ENCODE measurements at regions not wholly inside any gene's neighbourhood (a gene's known extent, or its start where the extent isn't known, plus 50 kb on each side); places are given as distances from the start of the nearest gene placed in this dataset.
A peak's percentile ranks its signal among the peaks of the same experiment; 100 is the strongest.

DNA sequence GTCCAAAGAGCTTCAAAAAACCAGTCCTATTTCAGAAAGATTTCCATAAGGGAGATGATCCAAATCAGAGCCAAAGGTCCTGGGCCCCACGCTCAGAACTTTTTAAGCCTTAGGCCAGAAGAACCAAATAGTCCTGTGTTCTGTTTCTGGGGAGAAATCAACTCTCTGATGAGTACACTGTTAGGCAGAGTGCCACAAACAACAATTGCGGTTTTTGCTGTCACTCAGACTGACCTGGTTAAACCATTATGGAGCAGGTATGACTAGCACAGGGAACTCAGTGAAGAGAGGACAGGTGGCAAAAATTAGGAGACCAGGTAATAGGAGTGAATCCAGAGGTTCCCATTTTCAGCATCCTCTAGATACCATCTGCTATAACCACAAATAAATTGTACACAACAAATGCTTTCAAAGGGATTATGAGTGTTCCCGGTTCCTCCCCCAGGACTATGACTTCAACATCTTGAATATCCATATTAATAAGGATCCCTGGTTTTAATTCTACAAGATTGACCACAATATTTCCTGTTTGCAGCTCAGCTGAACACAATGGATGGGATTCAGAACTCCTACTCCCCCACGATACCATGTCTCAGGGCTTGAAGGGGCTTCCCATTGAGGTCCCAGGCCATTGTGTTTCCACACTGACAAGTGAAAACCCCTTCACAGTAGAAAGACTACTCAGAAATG, 52.1 kb upstream of the FREM1 start:
- Histone ChIP-seq H3K27me3 (ENCODE audit: control insufficient read depth in 2 of 2, insufficient read depth in 2 of 2, low read length in 2 of 2) (no peaks in the 10 kb centered on the region), H3K4me3 (peak overlapping the region; percentile 22; the same call in 1 of the 2 replicates), H3K9me1 (ENCODE audit: control insufficient read depth, insufficient read depth, low read length) (no peaks in the 10 kb centered on the region), H3K4me1 (replicated peaks in 1 of 2; ENCODE audit: control insufficient read depth in 2 of 2, insufficient read depth in 2 of 2, low read length in 2 of 2) (no peaks in the 10 kb centered on the region; a peak in 2 of 5 replicates), H3K4me2 (ENCODE audit: insufficient read depth, low read length) (peak overlapping the region; percentile 62; the same call in 1 of the 2 replicates), H3K36me3 (ENCODE audit: control insufficient read depth, insufficient read depth, low read length) (no peaks in the 10 kb centered on the region), H3K9ac (ENCODE audit: insufficient read depth in 1 of 2, low read depth in 2 of 2, low read length in 2 of 2) (peak overlapping the region in 1 of 2 experiments; percentile 57; a peak in 2 of 4 replicates), H2AFZ (ENCODE audit: low read depth, low read length) (no peak overlapping the region), H3K27ac (ENCODE audit: extremely low read depth, low read depth, low read length) (peak overlapping the region; percentile 71; the same call in 2 of the 3 replicates), H3K9me3 (replicated peaks; ENCODE audit: control insufficient read depth, insufficient read depth, low read depth, low read length) (no peaks in the 10 kb centered on the region; the same call in 1 of the 2 replicates), H3K79me2 (ENCODE audit: control insufficient read depth, insufficient read depth, low read length) (no peaks in the 10 kb centered on the region), H4K20me1 (replicated peaks; ENCODE audit: control insufficient read depth, insufficient read depth, low read length) (no peaks in the 10 kb centered on the region)
- ATAC-seq (no peak), FAIRE-seq (no peak), DNase-seq (ENCODE audit: extremely low read depth in 1 of 4, low spot score in 3 of 4) (no peak)
- intact Hi-C loops (cut with micrococcal nuclease) = no loop called here
- ChIA-PET CTCF (ENCODE audit: low intra/inter-chr PET ratio) (no interaction called here), POLR2A (interaction anchor here (1.3 kb wide), 1 partner anchor 16 kb away, joined by 4 read pairs; no protein-coding TSS in a partner anchor)
- 48% methylated on average over 3 of the region's 4 CpGs for WGBS (ENCODE audit: insufficient coverage, low coverage, missing lambda C conversion rate)
- TSS peak; percentile 88 for BruUV-seq (replicated peaks)
- in situ Hi-C loops (cut with MboI) = no loop called here
- no peak for TF ChIP-seq TCFL5 (CRISPR knock-in tag; conservative IDR thresholded peaks at IDR 0.05)
- TF ChIP-seq, protein P1, sequence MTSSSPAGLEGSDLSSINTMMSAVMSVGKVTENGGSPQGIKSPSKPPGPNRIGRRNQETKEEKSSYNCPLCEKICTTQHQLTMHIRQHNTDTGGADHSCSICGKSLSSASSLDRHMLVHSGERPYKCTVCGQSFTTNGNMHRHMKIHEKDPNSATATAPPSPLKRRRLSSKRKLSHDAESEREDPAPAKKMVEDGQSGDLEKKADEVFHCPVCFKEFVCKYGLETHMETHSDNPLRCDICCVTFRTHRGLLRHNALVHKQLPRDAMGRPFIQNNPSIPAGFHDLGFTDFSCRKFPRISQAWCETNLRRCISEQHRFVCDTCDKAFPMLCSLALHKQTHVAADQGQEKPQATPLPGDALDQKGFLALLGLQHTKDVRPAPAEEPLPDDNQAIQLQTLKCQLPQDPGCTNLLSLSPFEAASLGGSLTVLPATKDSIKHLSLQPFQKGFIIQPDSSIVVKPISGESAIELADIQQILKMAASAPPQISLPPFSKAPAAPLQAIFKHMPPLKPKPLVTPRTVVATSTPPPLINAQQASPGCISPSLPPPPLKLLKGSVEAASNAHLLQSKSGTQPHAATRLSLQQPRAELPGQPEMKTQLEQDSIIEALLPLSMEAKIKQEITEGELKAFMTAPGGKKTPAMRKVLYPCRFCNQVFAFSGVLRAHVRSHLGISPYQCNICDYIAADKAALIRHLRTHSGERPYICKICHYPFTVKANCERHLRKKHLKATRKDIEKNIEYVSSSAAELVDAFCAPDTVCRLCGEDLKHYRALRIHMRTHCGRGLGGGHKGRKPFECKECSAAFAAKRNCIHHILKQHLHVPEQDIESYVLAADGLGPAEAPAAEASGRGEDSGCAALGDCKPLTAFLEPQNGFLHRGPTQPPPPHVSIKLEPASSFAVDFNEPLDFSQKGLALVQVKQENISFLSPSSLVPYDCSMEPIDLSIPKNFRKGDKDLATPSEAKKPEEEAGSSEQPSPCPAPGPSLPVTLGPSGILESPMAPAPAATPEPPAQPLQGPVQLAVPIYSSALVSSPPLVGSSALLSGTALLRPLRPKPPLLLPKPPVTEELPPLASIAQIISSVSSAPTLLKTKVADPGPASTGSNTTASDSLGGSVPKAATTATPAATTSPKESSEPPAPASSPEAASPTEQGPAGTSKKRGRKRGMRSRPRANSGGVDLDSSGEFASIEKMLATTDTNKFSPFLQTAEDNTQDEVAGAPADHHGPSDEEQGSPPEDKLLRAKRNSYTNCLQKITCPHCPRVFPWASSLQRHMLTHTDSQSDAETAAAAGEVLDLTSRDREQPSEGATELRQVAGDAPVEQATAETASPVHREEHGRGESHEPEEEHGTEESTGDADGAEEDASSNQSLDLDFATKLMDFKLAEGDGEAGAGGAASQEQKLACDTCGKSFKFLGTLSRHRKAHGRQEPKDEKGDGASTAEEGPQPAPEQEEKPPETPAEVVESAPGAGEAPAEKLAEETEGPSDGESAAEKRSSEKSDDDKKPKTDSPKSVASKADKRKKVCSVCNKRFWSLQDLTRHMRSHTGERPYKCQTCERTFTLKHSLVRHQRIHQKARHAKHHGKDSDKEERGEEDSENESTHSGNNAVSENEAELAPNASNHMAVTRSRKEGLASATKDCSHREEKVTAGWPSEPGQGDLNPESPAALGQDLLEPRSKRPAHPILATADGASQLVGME (CRISPR knock-in tag; IDR thresholded peaks at IDR 0.05) = no peak
- TF ChIP-seq MTF1 (CRISPR knock-in tag; IDR thresholded peaks at IDR 0.05; ENCODE audit: borderline replicate concordance) = no peak
- no peak for TF ChIP-seq EWSR1 (IDR thresholded peaks at IDR 0.05; ENCODE audit: borderline replicate concordance, low read depth, partially characterized antibody)
- TF ChIP-seq, protein P2, sequence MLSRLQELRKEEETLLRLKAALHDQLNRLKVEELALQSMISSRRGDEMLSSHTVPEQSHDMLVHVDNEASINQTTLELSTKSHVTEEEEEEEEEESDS (CRISPR knock-in tag; IDR thresholded peaks at IDR 0.05) = no peak
- no peak for TF ChIP-seq MEF2A (IDR thresholded peaks at IDR 0.05; ENCODE audit: control insufficient read depth, low read depth, low read length)
- no peak for TF ChIP-seq ZC3H8 (IDR thresholded peaks at IDR 0.05)
- no peak for TF ChIP-seq NFATC3 (IDR thresholded peaks at IDR 0.05)
- TF ChIP-seq, protein P3, sequence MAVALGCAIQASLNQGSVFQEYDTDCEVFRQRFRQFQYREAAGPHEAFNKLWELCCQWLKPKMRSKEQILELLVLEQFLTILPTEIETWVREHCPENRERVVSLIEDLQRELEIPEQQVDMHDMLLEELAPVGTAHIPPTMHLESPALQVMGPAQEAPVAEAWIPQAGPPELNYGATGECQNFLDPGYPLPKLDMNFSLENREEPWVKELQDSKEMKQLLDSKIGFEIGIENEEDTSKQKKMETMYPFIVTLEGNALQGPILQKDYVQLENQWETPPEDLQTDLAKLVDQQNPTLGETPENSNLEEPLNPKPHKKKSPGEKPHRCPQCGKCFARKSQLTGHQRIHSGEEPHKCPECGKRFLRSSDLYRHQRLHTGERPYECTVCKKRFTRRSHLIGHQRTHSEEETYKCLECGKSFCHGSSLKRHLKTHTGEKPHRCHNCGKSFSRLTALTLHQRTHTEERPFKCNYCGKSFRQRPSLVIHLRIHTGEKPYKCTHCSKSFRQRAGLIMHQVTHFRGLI (CRISPR knock-in tag; IDR thresholded peaks at IDR 0.05) = no peak
- no peak for TF ChIP-seq YY1 (IDR thresholded peaks at IDR 0.05; ENCODE audit: borderline replicate concordance in 1 of 3, control insufficient read depth in 1 of 3, extremely low read depth in 1 of 3, insufficient read depth in 3 of 3, insufficient read length in 1 of 3, insufficient replicate concordance in 2 of 3, low read depth in 1 of 3, low read length in 2 of 3)

Measured in K562 (cell line).